ENCODE measurements at regions not wholly inside any gene's neighbourhood (a gene's known extent, or its start where the extent isn't known, plus 50 kb on each side); places are given as distances from the start of the nearest gene placed in this dataset.

DNA sequence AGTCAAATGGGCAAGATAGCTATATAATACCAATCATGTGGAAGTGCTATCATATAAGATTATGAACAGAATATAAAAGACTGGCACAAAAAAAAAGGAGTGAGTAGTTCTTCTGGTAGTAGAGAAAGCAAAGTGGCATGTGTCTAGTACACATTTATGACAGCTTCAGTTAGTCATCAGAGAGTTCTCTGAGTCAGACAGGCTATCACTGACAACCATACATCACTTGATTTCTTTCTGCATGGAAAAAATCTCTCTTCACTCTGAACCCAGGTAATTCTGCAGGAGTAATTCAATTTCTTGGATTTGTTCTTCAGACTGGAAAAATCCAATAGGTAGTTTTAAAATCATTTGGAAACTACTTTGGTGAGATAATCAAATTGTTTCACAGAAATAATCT, 286.8 kb upstream of the ANO3 start:
- TF ChIP-seq, protein P1, sequence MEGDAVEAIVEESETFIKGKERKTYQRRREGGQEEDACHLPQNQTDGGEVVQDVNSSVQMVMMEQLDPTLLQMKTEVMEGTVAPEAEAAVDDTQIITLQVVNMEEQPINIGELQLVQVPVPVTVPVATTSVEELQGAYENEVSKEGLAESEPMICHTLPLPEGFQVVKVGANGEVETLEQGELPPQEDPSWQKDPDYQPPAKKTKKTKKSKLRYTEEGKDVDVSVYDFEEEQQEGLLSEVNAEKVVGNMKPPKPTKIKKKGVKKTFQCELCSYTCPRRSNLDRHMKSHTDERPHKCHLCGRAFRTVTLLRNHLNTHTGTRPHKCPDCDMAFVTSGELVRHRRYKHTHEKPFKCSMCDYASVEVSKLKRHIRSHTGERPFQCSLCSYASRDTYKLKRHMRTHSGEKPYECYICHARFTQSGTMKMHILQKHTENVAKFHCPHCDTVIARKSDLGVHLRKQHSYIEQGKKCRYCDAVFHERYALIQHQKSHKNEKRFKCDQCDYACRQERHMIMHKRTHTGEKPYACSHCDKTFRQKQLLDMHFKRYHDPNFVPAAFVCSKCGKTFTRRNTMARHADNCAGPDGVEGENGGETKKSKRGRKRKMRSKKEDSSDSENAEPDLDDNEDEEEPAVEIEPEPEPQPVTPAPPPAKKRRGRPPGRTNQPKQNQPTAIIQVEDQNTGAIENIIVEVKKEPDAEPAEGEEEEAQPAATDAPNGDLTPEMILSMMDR (IDR thresholded peaks at IDR 0.05), result no peak
- TF ChIP-seq POLR2A (IDR thresholded peaks at IDR 0.05), result no peak
